ENCODE measurements at regions not wholly inside any gene's neighbourhood (a gene's known extent, or its start where the extent isn't known, plus 50 kb on each side); places are given as distances from the start of the nearest gene placed in this dataset.

DNA sequence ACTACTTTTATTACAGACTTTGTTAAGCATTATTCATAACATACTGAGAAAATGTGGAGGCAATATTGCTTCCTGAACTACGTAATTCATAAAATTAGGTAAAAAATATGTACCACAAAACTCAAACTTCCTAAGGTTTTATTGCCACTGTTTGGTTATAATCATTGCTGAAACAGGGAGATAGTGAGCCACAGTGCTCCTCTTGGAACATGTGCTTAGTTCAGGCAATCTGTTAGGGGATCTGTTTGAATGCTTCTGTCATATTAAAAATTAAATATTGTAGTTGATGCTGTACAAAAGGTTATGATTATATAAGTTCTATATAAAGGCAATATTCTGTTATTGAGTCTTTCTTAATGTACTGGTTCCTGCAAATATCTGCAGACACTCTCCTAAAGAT is 480.7 kb downstream of the GRXCR1 start:
- no peaks in the 10 kb centered on the region for H3K4me1 ChIP-seq (ENCODE audit: control insufficient read depth, insufficient read depth, low read length)
- no peaks in the 10 kb centered on the region for H3K27me3 ChIP-seq (replicated peaks in 1 of 2; ENCODE audit: control insufficient read depth in 2 of 2, insufficient read depth in 2 of 2, low read length in 1 of 2)
- H3K9ac ChIP-seq (ENCODE audit: control insufficient read depth, insufficient read depth, low read length), result no peak overlapping the region
- H3K4me3 ChIP-seq, result no peak overlapping the region
- SMC1A ChIA-PET (ENCODE audit: uncharacterized antibody, unreplicated experiment), result no interaction called here
- H3K27ac ChIP-seq (ENCODE audit: control insufficient read depth, insufficient read depth), result no peak overlapping the region
- H3K9me3 ChIP-seq (replicated peaks; ENCODE audit: control insufficient read depth, insufficient read depth, low read length), result no peaks in the 10 kb centered on the region
- CTCF ChIA-PET, result no interaction called here
- H3K36me3 ChIP-seq (ENCODE audit: control insufficient read depth in 2 of 2, insufficient read depth in 2 of 2, low read length in 1 of 2), result no peaks in the 10 kb centered on the region
- no TSS peak for BruUV-seq (replicated peaks)
- H2AFZ ChIP-seq (ENCODE audit: control insufficient read depth, low read depth, low read length), result no peak overlapping the region
- no peaks in the 10 kb centered on the region for H3K79me2 ChIP-seq (ENCODE audit: control insufficient read depth, insufficient read depth, low read length)
- WGBS (ENCODE audit: insufficient coverage, insufficient replicate concordance, low lambda C conversion rate, missing lambda C conversion rate), result 0% methylated on average over 1 of the region's 1 CpG
- RAD21 ChIA-PET (ENCODE audit: unreplicated experiment), result no interaction called here
- FAIRE-seq, result peak; percentile 35
- H3K4me2 ChIP-seq (ENCODE audit: control insufficient read depth, insufficient read depth), result no peak overlapping the region
- in situ Hi-C loops (cut with MboI), result no loop called here
- H4K20me1 ChIP-seq (ENCODE audit: control insufficient read depth, insufficient read depth), result no peaks in the 10 kb centered on the region
- POLR2A ChIA-PET, result no interaction called here
- no peak for DNase-seq (ENCODE audit: low read depth, low spot score)
- ATAC-seq, result no peak
- intact Hi-C loops (cut with micrococcal nuclease; ENCODE audit: unreplicated experiment), result no loop called here
- TF ChIP-seq NFYB (IDR thresholded peaks at IDR 0.05; ENCODE audit: insufficient read depth, low read depth, low read length) (no peak), MTA3 (IDR thresholded peaks at IDR 0.05; ENCODE audit: borderline replicate concordance, low read length) (no peak), EZH2 (IDR thresholded peaks at IDR 0.05; ENCODE audit: borderline replicate concordance, control insufficient read depth, low read depth, low read length) (no peak), KLF5 (IDR thresholded peaks at IDR 0.05; ENCODE audit: partially characterized antibody) (no peak), STAT1 (conservative IDR thresholded peaks at IDR 0.05) (no peak), SMAD1 (IDR thresholded peaks at IDR 0.05; ENCODE audit: low read depth, partially characterized antibody) (no peak), EED (IDR thresholded peaks at IDR 0.05; ENCODE audit: low read depth) (no peak), NBN (IDR thresholded peaks at IDR 0.05) (no peak), SPI1 (IDR thresholded peaks at IDR 0.05; ENCODE audit: borderline replicate concordance, insufficient read depth, low read depth, low read length) (no peak), JUND (IDR thresholded peaks at IDR 0.05; ENCODE audit: low read depth, low read length) (no peak), ZBED1 (IDR thresholded peaks at IDR 0.05; ENCODE audit: borderline replicate concordance) (no peak), NFYA (IDR thresholded peaks at IDR 0.05; ENCODE audit: borderline replicate concordance, low read depth, low read length) (no peak), GABPA (IDR thresholded peaks at IDR 0.05; ENCODE audit: low read depth) (no peak)
- TF ChIP-seq, protein P1, sequence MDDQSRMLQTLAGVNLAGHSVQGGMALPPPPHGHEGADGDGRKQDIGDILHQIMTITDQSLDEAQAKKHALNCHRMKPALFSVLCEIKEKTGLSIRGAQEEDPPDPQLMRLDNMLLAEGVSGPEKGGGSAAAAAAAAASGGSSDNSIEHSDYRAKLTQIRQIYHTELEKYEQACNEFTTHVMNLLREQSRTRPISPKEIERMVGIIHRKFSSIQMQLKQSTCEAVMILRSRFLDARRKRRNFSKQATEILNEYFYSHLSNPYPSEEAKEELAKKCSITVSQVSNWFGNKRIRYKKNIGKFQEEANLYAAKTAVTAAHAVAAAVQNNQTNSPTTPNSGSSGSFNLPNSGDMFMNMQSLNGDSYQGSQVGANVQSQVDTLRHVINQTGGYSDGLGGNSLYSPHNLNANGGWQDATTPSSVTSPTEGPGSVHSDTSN (IDR thresholded peaks at IDR 0.05; ENCODE audit: insufficient replicate concordance, low read depth, low read length), result no peak
- TF ChIP-seq, protein P2, sequence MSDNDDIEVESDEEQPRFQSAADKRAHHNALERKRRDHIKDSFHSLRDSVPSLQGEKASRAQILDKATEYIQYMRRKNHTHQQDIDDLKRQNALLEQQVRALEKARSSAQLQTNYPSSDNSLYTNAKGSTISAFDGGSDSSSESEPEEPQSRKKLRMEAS (IDR thresholded peaks at IDR 0.05; ENCODE audit: low read depth, low read length), result no peak
- TF ChIP-seq, protein P3, sequence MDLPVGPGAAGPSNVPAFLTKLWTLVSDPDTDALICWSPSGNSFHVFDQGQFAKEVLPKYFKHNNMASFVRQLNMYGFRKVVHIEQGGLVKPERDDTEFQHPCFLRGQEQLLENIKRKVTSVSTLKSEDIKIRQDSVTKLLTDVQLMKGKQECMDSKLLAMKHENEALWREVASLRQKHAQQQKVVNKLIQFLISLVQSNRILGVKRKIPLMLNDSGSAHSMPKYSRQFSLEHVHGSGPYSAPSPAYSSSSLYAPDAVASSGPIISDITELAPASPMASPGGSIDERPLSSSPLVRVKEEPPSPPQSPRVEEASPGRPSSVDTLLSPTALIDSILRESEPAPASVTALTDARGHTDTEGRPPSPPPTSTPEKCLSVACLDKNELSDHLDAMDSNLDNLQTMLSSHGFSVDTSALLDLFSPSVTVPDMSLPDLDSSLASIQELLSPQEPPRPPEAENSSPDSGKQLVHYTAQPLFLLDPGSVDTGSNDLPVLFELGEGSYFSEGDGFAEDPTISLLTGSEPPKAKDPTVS (IDR thresholded peaks at IDR 0.05; ENCODE audit: low read depth, low read length), result no peak
- TF ChIP-seq, protein P4, sequence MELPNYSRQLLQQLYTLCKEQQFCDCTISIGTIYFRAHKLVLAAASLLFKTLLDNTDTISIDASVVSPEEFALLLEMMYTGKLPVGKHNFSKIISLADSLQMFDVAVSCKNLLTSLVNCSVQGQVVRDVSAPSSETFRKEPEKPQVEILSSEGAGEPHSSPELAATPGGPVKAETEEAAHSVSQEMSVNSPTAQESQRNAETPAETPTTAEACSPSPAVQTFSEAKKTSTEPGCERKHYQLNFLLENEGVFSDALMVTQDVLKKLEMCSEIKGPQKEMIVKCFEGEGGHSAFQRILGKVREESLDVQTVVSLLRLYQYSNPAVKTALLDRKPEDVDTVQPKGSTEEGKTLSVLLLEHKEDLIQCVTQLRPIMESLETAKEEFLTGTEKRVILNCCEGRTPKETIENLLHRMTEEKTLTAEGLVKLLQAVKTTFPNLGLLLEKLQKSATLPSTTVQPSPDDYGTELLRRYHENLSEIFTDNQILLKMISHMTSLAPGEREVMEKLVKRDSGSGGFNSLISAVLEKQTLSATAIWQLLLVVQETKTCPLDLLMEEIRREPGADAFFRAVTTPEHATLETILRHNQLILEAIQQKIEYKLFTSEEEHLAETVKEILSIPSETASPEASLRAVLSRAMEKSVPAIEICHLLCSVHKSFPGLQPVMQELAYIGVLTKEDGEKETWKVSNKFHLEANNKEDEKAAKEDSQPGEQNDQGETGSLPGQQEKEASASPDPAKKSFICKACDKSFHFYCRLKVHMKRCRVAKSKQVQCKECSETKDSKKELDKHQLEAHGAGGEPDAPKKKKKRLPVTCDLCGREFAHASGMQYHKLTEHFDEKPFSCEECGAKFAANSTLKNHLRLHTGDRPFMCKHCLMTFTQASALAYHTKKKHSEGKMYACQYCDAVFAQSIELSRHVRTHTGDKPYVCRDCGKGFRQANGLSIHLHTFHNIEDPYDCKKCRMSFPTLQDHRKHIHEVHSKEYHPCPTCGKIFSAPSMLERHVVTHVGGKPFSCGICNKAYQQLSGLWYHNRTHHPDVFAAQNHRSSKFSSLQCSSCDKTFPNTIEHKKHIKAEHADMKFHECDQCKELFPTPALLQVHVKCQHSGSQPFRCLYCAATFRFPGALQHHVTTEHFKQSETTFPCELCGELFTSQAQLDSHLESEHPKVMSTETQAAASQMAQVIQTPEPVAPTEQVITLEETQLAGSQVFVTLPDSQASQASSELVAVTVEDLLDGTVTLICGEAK (IDR thresholded peaks at IDR 0.05; ENCODE audit: borderline replicate concordance), result no peak

All from GM12878 (cell line).